Glutamatergic neuron (in vitro differentiated cells): ENCODE measurements at regions not wholly inside any gene's neighbourhood (a gene's known extent, or its start where the extent isn't known, plus 50 kb on each side); places are given as distances from the start of the nearest gene placed in this dataset.

ENCODE experiments used
- DNase-seq: peaks from one replicate; pipeline ENCODE4 v3.0.0; 2022
- H3K27ac Mint-ChIP-seq: one replicate; pipeline ENCODE4 v1.8.0; 2020; ENCODE audit warnings: mild to moderate bottlenecking, mixed read lengths, inconsistent platforms; ENCODE audit not compliant: unreplicated experiment
- H3K27me3 Mint-ChIP-seq: one replicate; pipeline ENCODE4 v1.8.0; 2020; ENCODE audit warnings: mild to moderate bottlenecking, moderate library complexity, mixed read lengths, inconsistent platforms; ENCODE audit not compliant: unreplicated experiment
- H3K36me3 Mint-ChIP-seq: one replicate; pipeline ENCODE4 v1.8.0; 2020; ENCODE audit warnings: mild to moderate bottlenecking, mixed read lengths, inconsistent platforms; ENCODE audit not compliant: unreplicated experiment
- H3K4me1 Mint-ChIP-seq: one replicate; pipeline ENCODE4 v1.8.0; 2020; ENCODE audit warnings: mild to moderate bottlenecking, low read depth, mixed read lengths, inconsistent platforms; ENCODE audit not compliant: unreplicated experiment
- H3K4me3 Mint-ChIP-seq: one replicate; pipeline ENCODE4 v1.8.0; 2020; ENCODE audit warnings: mild to moderate bottlenecking, mixed read lengths, inconsistent platforms; ENCODE audit not compliant: unreplicated experiment
- H3K9me3 Mint-ChIP-seq: one replicate; pipeline ENCODE4 v1.8.0; 2020; ENCODE audit warnings: mild to moderate bottlenecking, moderate library complexity, mixed read lengths, inconsistent platforms; ENCODE audit not compliant: unreplicated experiment
- CTCF ChIP-seq: fragments of 200-600 bp; sonication (generic); IDR thresholded peaks from one replicate; pipeline ENCODE4 v1.5.0; 2021; ENCODE audit not compliant: partially characterized antibody, unreplicated experiment

GRCh38 chr16:62256406-62256805, 220.2 kb upstream of the CDH8 start:
- Mint-ChIP-seq H3K36me3 (no peaks in the 10 kb centered on the region), H3K4me3 (peak overlapping the region; percentile 48), H3K4me1 (peaks cover 22% of the 10 kb centered on the region), H3K27ac (no peak overlapping the region), H3K9me3 (no peaks in the 10 kb centered on the region), H3K27me3 (no peaks in the 10 kb centered on the region)
- peak; percentile 73 for TF ChIP-seq CTCF
- no peak for DNase-seq

- Mint-ChIP-seq H3K27ac (no peak overlapping the region), H3K9me3 (no peaks in the 10 kb centered on the region), H3K4me3 (no peak overlapping the region)
Measured at GRCh38 chr16:62254847-62255246, 218.6 kb upstream of the CDH8 start.

DNA sequence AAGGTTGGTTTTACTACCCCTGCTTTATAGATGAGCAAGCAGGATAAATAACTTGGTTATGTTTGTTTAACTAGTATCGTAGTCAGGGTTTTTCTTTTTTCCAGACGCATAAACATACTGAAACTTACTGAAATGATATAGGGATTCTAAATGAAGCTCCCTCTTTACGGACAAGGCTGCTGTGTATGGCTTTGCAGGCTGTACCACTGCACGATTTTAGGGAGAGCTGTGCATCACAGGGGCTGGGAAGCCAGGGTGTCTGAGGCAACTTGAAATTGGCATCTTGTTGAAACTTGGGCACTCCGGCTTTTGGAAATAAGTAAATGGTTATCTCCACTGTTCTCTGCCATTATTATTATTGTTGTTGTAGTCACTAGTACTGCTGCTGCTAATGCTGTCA, 218.1 kb upstream of the CDH8 start:
- peaks cover 22% of the 10 kb centered on the region for H3K4me1 Mint-ChIP-seq
- no peak for DNase-seq
- no peak for TF ChIP-seq CTCF
- no peaks in the 10 kb centered on the region for H3K9me3 Mint-ChIP-seq
- H3K4me3 Mint-ChIP-seq: no peak overlapping the region
- no peaks in the 10 kb centered on the region for H3K36me3 Mint-ChIP-seq
- H3K27me3 Mint-ChIP-seq: no peaks in the 10 kb centered on the region
- H3K27ac Mint-ChIP-seq: peak overlapping the region; percentile 38

More at GRCh38 chr16:62254847-62255246, 218.6 kb upstream of the CDH8 start:
- Mint-ChIP-seq H3K4me1 (peaks cover 22% of the 10 kb centered on the region), H3K36me3 (no peaks in the 10 kb centered on the region), H3K27me3 (no peaks in the 10 kb centered on the region)
- no peak for DNase-seq
- TF ChIP-seq CTCF: no peak

- DNase-seq: no peak
- Mint-ChIP-seq H3K4me1 (peaks cover 22% of the 10 kb centered on the region), H3K27me3 (no peaks in the 10 kb centered on the region), H3K9me3 (no peaks in the 10 kb centered on the region), H3K36me3 (no peaks in the 10 kb centered on the region), H3K27ac (peak overlapping the region; percentile 38), H3K4me3 (no peak overlapping the region)
- TF ChIP-seq CTCF: no peak
Measured at GRCh38 chr16:62253966-62254365, 217.7 kb upstream of the CDH8 start.

GRCh38 chr16:62249069-62249468, 212.8 kb upstream of the CDH8 start:
- no peak for TF ChIP-seq CTCF
- DNase-seq: no peak
- Mint-ChIP-seq H3K4me3 (no peak overlapping the region), H3K36me3 (no peaks in the 10 kb centered on the region), H3K9me3 (no peaks in the 10 kb centered on the region), H3K27me3 (no peaks in the 10 kb centered on the region), H3K4me1 (peaks cover 8% of the 10 kb centered on the region), H3K27ac (no peak overlapping the region)
